Fibroblast of mammary gland (primary cell): ENCODE measurements at regions not wholly inside any gene's neighbourhood (a gene's known extent, or its start where the extent isn't known, plus 50 kb on each side); places are given as distances from the start of the nearest gene placed in this dataset.

Experiments
- DNase-seq: peaks from one replicate; pipeline ENCODE4 v3.0.0-alpha.2; 2010; ENCODE audit warnings: low read depth
- H3K4me3 ChIP-seq: 2 replicates; pipeline ENCODE4 v1.5.1; 2011; ENCODE audit warnings: low read depth, mild to moderate bottlenecking, low read length, moderate library complexity; ENCODE audit not compliant: control insufficient read depth
- CTCF ChIP-seq: conservative IDR thresholded peaks from 2 replicates; pipeline ENCODE4 v1.5.1; 2011; ENCODE audit warnings: low read depth, low read length, inconsistent platforms; ENCODE audit not compliant: control insufficient read depth, insufficient read depth

DNA sequence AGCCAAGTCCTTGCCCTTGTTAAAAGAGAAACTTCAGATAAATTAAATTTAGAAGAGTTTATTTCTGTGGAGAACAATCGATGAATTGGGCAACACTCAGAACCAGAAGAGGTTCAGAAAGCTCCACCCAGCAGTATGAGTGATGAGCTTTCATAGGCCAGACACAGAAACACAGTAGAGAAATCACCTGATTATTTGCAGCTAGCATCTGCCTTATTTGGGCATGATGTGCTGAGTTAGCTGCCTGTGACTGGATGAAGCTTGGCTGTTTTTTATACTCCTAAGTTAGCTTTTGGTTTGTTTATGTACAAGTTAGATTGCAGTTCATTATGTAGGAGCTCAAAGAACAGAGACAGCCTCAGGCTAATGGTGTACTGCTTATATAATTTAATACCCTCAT is 269.5 kb upstream of the SESN3 start:
- H3K4me3 ChIP-seq, result no peak overlapping the region
- peak; percentile 28 for DNase-seq
- no peak for TF ChIP-seq CTCF

GRCh38 chr11:95499516-95500135 is 268.6 kb upstream of the SESN3 start:
- no peak for TF ChIP-seq CTCF
- peak; percentile 86 for DNase-seq
- H3K4me3 ChIP-seq, result no peak overlapping the region

DNA sequence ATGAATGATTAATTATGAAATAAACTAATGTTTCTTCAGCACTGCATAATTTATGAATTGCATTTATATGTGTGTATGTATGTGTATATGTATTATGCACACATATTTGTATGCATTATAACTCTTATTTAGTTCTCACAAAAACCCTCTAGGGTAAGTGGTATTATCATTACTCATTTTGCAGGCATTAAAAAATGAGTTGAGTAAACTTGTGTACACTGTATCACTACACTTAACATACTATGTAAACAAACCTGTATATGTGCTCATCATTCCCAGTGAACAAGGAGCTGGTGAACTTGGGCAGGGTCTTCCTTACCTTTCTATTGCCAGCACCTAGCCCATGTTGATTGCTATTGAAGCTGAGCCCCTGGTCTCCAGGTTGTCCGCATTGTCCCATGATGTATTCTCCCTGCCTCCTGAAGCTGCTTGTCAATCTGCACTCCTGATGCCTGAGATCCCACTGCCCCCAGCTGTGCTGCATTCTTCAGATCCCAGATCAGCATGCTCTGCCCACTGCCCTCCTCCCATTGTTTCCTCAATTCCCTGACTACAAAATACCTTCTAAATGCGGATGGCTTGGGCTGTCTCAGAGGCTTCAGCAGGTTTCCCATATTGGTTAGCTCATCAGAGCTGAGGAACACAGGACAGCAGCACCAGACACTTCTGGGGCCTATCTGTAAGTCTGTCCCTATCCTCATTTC is 267.9 kb upstream of the SESN3 start:
- H3K4me3 ChIP-seq, result no peak overlapping the region
- no peak for DNase-seq
- no peak for TF ChIP-seq CTCF

- no peak for TF ChIP-seq CTCF
- no peak overlapping the region for H3K4me3 ChIP-seq
- no peak for DNase-seq
These were observed 265.9 kb upstream of the SESN3 start for GRCh38 chr11:95496901-95497300.

- no peak for DNase-seq
- TF ChIP-seq CTCF, result no peak
- no peak overlapping the region for H3K4me3 ChIP-seq
These were observed 264.7 kb upstream of the SESN3 start for GRCh38 chr11:95495706-95496105.

DNA sequence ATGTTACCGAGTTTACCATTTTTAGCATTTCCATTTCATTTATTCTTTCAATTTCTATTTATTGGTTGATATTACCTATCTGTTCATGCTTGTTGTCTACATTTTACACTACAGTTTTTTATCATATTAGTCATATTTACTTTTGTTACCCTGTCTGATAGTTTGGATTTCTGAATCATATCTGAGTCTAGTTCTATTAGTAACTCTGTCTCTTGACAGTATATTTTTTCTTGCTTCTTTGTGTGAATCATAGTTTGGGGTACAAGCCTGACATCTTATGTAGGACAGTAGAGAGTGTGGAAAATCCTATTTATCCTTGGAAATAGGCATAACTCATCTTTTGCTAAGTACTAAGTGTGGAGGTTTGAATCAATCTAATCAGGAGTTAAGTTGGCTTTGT is 263.9 kb upstream of the SESN3 start:
- no peak for TF ChIP-seq CTCF
- H3K4me3 ChIP-seq, result no peak overlapping the region
- DNase-seq, result no peak

DNA sequence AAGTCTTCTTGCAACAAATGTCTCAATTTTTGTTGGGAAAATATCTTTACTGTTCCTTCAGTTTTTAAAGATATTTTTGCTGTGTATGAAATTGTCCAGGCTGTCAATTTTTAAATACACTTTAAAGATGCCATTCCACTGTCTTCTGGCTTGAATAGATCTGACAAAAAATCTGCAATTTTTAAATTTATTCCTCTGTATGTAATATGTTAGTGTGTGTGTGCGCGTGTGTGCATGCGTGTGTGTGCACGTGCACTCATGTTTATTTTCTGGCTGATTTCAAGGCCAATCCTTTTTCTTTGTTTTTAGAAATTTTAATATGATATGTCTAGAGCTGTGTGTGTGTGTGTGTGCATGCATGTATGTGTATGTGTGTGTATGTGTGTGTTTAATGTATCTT is 263.2 kb upstream of the SESN3 start:
- H3K4me3 ChIP-seq, result no peak overlapping the region
- TF ChIP-seq CTCF, result no peak
- DNase-seq, result no peak
